ENCODE measurements at regions not wholly inside any gene's neighbourhood (a gene's known extent, or its start where the extent isn't known, plus 50 kb on each side); places are given as distances from the start of the nearest gene placed in this dataset.

DNA sequence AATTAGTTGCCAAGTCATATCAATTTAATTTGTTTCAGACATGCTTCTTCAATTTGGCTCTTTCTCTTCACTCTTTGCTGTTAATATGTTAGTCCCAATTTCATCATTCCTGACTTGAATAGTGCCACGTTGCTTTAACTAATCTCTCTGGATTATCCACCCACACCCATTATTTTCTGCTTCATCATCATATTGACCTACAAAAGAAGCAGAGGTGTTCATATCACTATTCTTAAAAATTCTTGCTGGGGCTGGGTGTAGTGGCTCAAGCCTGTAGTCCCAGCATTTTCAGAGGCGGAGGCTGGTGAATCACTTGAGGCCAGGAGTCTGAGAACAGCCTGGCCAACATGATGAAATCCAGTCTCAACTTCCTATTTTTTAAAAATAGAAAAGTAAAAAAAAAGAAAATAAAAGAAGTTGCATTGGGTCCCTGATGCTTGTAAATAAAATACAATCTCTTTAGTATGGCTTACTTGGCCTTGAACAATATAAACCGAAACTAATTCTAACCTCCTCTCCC, 65.7 kb upstream of the KCNIP4 start:
- DNase-seq, result no peak

DNA sequence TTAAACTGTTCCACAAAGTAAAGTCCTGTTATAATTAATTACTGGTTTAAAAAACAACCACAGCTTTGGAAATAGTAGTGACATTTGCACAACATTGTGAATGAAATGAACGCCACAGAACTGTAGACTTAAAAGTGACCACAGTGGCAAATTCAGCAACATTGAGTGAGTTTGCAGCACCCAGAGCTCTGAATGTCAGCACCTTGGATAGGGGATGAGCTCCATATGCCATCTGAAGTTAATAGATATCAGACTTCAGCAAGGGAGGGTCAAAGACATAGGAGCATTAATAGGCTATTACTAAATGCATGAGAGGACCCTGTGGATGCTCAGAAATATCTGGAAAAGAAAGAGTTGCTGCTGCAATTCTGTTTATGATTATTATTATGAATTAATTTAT, 55.3 kb upstream of the KCNIP4 start:
- DNase-seq, result no peak
